HG03460 (cell line): ENCODE measurements at regions not wholly inside any gene's neighbourhood (a gene's known extent, or its start where the extent isn't known, plus 50 kb on each side); places are given as distances from the start of the nearest gene placed in this dataset.
"Not testable (repeated sequence)": the region's sequence is repeated elsewhere in the genome, so short reads cannot be mapped to it uniquely, and the experiment has no call there.

Experiments
- ATAC-seq: cut with Tn5 transposase; IDR thresholded peaks from one replicate; pipeline ENCODE4 v1.9.1; 2021; ENCODE audit not compliant: unreplicated experiment

GRCh38 chr6:11387707-11388430, 149.7 kb upstream of the TMEM170B start:
- ATAC-seq, result no peak

- no peak for ATAC-seq
Measured at GRCh38 chr6:11386726-11387125, 150.8 kb upstream of the TMEM170B start.

DNA sequence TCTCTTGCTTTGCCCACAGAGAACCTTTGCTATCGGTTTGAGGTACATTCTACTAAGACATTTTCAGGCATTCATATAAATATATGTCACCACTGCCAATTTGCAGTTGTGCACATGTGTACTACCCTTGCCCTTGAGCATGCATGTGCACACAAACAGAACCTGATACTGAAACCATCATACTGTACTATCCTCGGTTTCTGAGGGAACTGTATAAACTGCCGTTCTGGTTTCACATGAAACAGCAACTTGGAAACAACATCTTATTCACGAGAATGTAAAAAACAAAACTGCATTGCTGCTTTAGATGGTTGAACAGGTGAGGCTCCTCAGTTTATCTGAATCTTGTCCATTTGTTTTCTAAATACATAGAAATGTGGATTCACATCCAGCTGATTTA, 151.2 kb upstream of the TMEM170B start:
- peak; percentile 46 for ATAC-seq

DNA sequence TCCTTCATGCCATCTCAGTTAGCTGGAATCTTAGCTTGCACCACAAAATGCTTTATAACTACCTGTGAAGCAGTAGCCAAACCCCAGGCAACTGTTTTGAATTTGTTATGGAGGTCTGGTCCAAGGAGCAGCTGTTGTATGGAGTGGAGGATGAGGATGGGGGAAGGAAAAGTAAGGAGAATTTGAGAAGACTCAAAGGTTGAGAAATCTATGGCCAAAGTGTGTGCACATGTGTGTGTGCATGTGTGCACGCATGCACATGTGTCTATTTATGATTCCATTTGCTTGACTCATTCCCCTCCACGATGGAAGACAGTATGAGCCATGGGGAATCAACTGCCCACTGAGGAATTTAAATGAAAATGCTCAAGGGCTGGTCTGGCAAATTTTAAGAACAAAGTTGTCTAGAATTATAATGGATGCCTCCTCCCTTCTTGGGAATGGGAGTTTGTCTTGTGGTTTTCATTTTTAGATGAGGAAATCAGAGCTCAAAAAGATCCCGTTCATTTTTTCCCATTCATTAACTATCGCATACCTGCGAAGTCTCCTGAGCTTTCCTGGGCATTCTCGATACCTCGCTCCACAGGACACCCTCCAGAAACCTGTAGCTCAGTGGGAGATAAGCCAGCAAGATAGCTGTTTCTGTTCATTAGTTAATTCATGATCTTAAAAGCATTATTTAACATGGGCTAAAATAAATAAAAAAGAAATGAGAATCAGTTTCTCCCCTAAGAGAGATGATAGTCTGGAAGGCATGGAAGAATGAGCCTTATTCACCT, 152.3 kb upstream of the NEDD9 start:
- ATAC-seq, result no peak

- ATAC-seq, result peak; percentile 84
Measured at GRCh38 chr6:11381801-11382513, 149.5 kb upstream of the NEDD9 start.

- no peak for ATAC-seq
Measured at GRCh38 chr6:11380969-11381744, 148.7 kb upstream of the NEDD9 start.

- no peak for ATAC-seq
Measured at GRCh38 chr6:11380549-11380948, 148.1 kb upstream of the NEDD9 start.

DNA sequence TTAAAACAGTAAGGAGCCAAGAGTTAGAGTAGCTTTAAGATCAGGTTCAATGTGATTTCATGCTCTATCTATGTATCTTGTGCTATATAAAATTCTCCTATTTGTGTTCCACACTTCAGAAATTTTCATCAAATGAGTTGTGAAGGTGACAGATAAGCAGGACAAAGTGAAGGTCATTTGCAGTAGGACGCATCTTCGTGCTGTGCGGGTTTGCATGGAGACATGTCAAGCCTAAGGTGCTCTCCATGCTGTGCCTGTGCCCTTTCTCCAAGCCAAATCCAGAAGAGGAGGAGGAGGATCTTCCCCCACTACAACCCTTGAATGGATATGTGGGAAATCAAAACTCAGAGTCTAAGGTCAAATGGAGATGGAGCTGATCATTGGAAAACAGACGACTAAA, 147.3 kb upstream of the NEDD9 start:
- ATAC-seq, result no peak

DNA sequence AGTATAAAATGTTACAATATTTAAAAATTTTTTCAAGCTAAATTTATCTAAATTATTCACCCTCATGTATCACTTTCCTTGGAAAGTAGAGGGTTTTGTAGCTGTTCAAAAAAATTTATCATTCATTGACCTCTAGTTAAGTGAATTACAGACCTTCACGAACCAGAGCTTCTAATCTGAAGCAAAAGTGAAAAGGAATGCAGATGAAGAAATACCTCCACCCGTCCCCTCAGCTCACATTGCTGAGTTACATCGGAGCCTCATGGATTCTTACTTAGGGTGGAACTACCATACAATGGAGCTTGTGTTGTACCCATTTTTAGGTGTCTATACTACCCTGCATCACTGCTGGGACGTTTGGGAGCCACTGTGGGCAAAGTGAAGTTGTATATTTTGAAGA, 146.2 kb upstream of the NEDD9 start:
- no peak for ATAC-seq

GRCh38 chr6:11374036-11375010, 141.9 kb upstream of the NEDD9 start:
- ATAC-seq, result peak; percentile 94

GRCh38 chr6:11373208-11373607, 140.7 kb upstream of the NEDD9 start:
- ATAC-seq, result no peak

DNA sequence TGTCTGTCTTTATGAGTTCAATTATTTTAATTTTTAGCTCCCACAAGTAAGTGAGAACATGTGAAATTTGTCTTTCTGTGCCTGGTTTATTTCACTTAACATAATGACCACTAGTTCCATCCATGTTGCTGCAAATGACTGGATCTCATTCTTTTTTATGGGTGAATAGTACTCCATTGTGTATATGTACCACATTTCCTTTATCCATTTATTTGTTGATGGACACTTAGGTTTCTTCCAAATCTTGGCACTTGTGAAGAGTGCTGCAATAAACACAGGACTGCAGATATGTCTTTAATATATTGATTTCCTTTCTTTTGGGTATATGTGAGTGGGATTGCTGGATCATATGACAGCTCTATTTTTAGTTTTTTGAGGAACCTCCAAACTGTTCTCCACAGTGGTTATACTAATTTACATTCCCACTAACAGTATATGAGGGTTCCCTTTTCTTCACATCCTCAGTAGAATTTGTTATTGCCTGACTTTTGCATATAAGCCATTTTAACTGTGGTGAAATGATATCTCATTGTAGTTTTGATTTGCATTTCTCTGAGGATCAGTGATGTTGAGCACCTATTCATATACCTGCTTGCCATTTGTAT, 139.8 kb upstream of the NEDD9 start:
- not testable (repeated sequence) for ATAC-seq

DNA sequence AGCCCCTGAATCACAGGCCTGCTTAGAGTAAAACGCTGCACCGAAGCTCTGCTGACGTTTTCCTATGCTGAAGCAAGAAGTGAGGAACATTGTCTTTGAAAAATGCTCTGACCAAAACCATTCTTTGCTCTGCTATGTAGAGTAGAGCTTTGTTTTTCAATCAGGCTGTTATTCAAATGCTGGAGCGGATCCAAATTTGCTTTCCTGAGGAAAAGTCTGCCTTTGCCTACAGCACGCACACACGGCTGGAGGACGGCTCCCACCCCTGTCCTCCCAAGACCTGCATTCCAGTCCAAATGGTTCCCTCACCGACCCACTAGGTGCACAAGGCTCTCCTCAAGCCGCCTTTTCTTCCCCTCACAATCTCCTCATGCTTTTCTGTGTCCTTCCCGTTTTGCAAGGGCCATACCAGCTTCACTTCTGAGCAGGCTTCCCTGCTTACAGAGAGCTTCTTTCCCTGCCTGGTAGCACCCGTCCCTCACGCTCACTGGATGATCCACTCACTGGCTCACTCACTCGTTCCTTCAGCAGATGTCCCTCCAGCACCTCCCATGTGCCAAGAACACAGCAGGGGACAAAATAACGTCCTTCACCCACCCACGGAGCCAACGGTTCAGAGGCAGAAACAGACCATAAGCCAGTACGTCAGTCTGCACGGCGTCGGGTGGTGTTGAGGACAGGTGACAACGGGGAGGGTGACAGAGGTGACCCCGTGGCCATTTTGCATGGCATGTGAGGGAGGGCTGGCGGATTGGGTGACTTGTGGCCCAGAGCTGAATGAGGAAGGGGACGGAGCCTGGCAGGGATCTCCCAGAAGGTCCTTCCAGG, 137.9 kb upstream of the NEDD9 start:
- ATAC-seq, result no peak

DNA sequence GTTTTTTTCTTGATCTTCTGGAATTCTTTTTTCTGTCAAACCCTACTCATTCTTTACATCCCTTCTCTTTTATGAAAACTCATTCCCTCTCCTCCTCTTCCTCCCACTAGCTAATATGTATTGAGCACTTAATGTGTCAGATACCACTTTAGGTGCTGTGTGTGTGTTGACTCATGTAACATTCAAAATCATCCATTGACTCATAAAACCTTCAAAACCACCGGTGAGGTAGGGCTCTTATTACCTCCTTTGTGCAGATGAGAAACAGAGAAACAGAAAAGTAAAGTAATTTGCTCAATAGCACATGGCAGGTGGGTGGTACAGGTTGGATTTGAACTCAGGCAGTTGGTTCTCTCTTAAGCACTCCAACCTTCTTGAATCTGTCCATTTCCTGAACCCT, 136.3 kb upstream of the NEDD9 start:
- no peak for ATAC-seq

DNA sequence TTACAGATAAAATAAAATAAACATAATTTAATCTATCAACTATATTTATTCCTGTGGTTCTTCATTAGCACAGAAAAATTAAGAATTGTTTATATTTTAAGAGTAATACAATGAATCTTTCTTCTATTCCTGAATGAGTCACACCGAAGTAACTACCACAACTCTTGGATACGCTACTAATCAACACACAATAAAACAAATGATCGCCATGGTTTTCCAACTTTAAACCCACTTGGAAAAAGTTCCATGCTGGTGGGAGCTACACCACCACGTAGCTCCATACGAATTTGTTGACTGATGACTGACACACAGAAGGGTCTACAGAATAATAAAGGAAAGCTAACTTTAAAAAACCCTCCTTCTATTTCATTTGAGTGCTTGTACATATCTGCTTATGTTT, 135.8 kb upstream of the NEDD9 start:
- ATAC-seq, result no peak

- no peak for ATAC-seq
Measured at GRCh38 chr6:11367638-11368199, 135.3 kb upstream of the NEDD9 start.

GRCh38 chr6:11366934-11367637, 134.6 kb upstream of the NEDD9 start:
- ATAC-seq, result no peak
